ENCODE measurements at regions not wholly inside any gene's neighbourhood (a gene's known extent, or its start where the extent isn't known, plus 50 kb on each side); places are given as distances from the start of the nearest gene placed in this dataset.

DNA sequence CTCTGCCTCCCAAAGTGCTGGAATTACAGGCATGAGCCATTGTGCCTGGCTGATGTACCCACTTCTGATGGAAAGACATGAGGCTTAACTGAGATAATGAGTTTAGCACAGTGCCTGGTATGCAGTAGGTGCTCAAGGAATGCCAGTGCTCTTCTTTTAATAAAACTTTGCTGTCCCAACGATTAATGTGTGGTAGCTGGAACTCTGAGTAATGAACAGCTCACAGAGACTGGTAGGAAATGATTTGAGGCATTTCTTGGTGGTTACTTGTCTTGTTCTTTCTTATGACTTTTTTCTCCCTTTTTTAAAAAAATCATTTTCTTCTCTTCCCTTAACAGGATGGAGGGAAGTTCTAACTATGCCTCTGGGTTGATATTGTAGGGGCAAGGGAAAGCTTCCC lies 235.7 kb upstream of the PWP1 start:
- DNase-seq: no peak

GRCh38 chr12:107450541-107450940 lies 235.1 kb upstream of the PWP1 start:
- no peak for DNase-seq

GRCh38 chr12:107451246-107451645 lies 234.4 kb upstream of the PWP1 start:
- no peak for DNase-seq

DNA sequence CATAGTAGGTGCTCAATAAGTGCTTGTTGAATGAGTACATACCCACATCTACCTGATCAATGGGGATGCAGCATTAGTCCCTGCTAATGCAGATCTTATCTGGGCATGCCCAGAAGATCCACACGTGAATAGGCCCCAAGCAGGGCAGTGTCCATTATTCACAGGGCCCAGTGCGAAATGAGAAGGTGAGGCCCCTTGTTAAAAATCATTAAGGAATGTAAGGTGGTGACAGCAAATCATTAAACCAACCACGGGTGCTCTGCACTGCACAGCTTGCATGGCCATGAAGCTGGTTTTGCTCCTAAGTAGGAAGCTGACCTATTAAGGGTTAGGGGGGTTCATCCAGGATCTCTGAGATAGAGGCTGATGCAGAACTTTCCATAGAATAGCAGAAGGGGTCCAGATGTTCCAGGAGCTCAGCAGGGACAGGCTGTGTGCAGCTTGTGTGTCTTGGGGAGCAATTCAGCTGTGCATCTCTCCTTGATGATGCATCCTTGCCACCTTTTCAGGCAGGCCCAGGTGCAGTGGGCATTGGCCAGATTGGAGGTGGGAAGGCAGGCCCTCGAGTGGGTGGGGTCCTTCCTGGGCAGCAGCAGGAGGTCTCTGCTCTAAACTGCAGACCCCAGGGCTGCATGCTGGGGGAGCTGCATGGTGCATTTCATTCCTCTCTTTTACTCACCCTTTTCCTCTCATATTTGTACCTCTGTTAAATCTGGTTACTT lies 231.3 kb upstream of the PWP1 start:
- no peak for DNase-seq

GRCh38 chr12:107457362-107457935 lies 228.2 kb upstream of the PWP1 start:
- no peak for DNase-seq

DNA sequence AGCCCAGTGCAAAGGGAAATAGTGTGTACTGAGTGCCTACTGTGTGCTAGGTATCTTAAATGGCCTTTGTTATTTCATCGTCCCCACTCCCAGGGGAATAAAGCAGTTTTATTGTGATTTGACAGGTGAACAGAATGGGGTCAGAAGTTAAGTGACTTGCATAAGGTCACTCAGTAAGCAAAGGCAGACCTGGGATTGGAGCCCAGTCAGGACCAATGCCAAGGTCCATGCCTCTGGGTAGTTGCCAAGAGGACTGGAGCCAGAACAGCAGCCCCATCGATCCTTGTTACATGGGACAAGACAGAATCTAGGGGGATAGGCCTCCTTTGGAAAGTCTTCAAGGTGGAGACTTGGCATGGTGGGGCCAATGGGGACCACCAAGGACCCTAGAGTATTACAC lies 227.4 kb upstream of the PWP1 start:
- DNase-seq: no peak

GRCh38 chr12:107458990-107459389 lies 226.6 kb upstream of the PWP1 start:
- no peak for DNase-seq

GRCh38 chr12:107459641-107460040 lies 226.0 kb upstream of the PWP1 start:
- no peak for DNase-seq

GRCh38 chr12:107461222-107461975 lies 224.2 kb upstream of the PWP1 start:
- peak in 1 of 2 experiments; percentile 33 for DNase-seq

GRCh38 chr12:107462428-107463332 lies 222.9 kb upstream of the PWP1 start:
- DNase-seq: no peak

DNA sequence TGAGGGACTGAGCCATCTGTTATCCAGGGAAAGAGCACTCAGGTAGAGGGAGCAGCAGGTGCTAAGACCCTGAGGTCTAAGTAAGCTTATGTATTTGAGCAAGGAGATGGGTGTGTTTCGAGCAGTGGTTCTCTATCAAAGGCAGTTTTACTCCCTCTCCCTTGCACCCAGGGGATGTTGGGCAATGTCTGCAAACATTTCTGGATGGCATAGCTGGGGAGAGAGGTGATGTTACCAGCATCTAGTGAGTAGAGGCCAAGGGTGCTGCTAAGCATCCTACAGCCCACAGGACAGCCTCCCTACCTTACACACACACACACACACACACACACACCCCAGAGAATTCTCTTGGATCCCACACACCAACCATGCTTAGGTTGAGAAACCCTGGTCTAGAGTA lies 221.0 kb upstream of the PWP1 start:
- no peak for DNase-seq

DNA sequence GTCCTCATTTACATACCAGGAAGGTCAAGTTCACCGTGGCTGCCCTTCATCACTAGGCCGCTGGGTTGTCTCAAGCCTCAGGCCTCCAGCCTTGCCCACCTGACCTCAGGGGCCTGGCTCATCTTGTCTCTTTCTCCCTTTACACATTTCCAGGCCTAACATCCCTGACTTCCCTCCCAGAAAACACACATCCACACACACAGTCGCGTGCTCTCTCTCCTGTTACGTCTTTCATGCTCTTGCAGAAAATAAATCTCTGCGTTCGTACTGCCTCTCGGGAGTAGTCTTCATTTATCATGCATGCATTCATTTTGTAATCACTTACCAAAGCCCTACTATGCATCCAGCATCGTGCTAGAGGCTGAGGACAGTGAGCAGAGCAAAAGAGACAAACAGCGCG lies 220.0 kb upstream of the PWP1 start:
- no peak for DNase-seq

GRCh38 chr12:107467716-107468115 lies 217.9 kb upstream of the PWP1 start:
- no peak for DNase-seq

GRCh38 chr12:107468182-107468581 lies 217.4 kb upstream of the PWP1 start:
- DNase-seq: no peak

GRCh38 chr12:107469011-107469410 lies 216.6 kb upstream of the PWP1 start:
- DNase-seq: no peak

DNA sequence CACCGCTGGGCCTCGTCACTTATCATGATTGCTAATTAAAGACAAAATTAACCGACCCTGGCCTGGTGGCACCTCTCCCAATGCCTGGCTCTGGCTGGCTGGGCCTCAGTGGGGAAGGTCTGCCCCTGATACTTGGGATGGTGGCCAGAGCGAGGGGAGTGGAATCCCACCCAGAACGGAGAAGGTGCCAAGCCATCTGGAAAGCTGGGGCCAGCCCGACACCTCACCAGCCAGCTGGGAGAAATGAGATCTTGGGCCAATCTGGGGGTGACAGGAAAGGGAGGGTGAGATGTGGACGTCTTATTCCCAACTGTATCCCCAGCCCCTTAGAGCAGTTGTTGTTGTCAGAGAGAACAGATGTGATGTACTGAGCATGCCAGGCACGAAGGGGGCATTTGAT lies 215.0 kb upstream of the PWP1 start:
- no peak for DNase-seq

DNA sequence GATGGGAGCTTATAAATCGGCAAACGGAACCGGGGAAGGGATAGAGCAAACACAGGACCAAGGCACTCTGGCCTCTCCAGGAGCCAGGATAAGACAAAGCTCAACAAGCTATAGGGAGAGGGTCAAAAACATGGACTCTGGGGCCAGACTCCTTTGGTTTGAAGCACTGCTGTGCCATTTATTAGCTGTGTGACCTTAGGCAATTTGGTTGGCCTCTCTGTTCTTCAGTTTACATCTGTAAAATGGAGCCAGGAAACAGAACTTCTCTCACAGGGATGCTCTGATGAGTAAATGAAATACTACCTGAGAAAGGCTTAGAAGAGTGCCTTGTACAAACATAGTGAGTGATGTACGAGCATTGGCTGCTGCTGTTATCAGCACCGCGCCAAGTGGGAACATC lies 213.3 kb upstream of the PWP1 start:
- DNase-seq: no peak

- no peak for DNase-seq
Observed at GRCh38 chr12:107474099-107474498, 211.5 kb upstream of the PWP1 start.

- no peak for DNase-seq
Observed at GRCh38 chr12:107474639-107475539, 210.7 kb upstream of the PWP1 start.

DNA sequence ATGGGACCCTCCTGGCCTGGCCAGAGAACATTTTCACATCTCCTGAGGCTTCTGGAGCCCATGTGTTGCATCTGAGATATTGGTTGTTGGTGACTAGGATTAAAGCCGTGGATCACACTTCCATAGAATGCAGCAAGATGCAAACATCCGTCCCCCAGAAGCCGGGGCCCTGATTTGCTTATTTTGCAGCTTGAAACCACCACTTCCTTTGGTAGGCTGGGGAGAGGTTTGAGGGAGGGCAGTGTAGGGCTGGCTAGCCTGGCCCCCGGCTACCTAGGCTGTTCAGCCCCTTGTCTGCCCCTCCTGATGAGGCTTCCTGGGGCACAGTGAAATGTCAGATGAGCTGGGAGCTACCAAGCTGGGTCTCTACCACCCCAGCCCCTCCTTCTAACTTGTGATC lies 209.7 kb upstream of the PWP1 start:
- no peak for DNase-seq

- no peak for DNase-seq
Observed at GRCh38 chr12:107477018-107477417, 208.6 kb upstream of the PWP1 start.
